ENCODE measurements at regions not wholly inside any gene's neighbourhood (a gene's known extent, or its start where the extent isn't known, plus 50 kb on each side); places are given as distances from the start of the nearest gene placed in this dataset.

DNA sequence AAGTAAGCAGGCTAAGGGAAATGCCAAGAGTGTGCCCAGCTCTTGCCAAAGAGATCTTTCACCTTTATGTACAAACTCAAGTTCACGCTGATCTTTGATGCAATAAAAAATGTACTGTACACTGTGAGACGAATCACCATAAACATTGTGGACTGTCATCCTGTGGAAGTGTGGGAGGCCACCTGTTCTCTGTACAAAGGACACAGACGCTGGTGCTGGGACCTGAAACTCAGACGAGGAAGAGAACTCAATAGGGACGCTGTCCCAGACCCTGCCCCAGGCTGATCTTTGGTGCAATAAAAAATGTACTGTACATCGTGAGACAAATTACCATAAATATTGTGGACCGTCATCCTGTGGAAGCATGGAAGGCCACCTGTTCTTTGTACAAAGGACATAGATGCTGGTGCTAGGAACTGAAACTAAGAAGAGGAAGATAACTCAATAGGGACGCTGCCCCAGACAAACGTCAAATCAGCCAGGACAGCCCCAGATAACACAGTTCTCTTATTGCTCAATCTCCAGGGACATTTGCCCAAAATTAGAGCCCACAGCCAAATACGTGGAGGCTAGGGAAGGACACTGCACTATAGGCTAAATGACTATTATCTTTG is 312.7 kb upstream of the SGK1 start:
- no peak overlapping the region for H3K4me2 ChIP-seq
- peaks cover 16% of the 10 kb centered on the region for H3K4me1 ChIP-seq (ENCODE audit: low read depth, poor library complexity, severe bottlenecking)
- TF ChIP-seq, protein P1, sequence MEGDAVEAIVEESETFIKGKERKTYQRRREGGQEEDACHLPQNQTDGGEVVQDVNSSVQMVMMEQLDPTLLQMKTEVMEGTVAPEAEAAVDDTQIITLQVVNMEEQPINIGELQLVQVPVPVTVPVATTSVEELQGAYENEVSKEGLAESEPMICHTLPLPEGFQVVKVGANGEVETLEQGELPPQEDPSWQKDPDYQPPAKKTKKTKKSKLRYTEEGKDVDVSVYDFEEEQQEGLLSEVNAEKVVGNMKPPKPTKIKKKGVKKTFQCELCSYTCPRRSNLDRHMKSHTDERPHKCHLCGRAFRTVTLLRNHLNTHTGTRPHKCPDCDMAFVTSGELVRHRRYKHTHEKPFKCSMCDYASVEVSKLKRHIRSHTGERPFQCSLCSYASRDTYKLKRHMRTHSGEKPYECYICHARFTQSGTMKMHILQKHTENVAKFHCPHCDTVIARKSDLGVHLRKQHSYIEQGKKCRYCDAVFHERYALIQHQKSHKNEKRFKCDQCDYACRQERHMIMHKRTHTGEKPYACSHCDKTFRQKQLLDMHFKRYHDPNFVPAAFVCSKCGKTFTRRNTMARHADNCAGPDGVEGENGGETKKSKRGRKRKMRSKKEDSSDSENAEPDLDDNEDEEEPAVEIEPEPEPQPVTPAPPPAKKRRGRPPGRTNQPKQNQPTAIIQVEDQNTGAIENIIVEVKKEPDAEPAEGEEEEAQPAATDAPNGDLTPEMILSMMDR (conservative IDR thresholded peaks at IDR 0.05; ENCODE audit: low read depth, low read length), result no peak
- no peak overlapping the region for H2AFZ ChIP-seq (ENCODE audit: low read depth)
- no peaks in the 10 kb centered on the region for H3K36me3 ChIP-seq (ENCODE audit: insufficient read depth)
- no peak overlapping the region for H3K9ac ChIP-seq
- no peaks in the 10 kb centered on the region for H3K79me2 ChIP-seq (ENCODE audit: insufficient read depth, low read depth)
- H3K27ac ChIP-seq, result no peak overlapping the region
- no peaks in the 10 kb centered on the region for H3K27me3 ChIP-seq (ENCODE audit: insufficient read depth, low read depth)
- no peaks in the 10 kb centered on the region for H4K20me1 ChIP-seq (ENCODE audit: insufficient read depth)
- H3K4me3 ChIP-seq (IDR thresholded peaks at IDR 0.05; ENCODE audit: insufficient read depth, low read depth, low read length), result no peak overlapping the region

- Histone ChIP-seq H3K4me2 (no peak overlapping the region), H4K20me1 (ENCODE audit: insufficient read depth) (no peaks in the 10 kb centered on the region), H3K4me3 (IDR thresholded peaks at IDR 0.05; ENCODE audit: insufficient read depth, low read depth, low read length) (no peak overlapping the region), H3K4me1 (ENCODE audit: low read depth, poor library complexity, severe bottlenecking) (peaks cover 6% of the 10 kb centered on the region), H3K9ac (no peak overlapping the region), H3K79me2 (ENCODE audit: insufficient read depth, low read depth) (no peaks in the 10 kb centered on the region), H3K27ac (no peak overlapping the region), H2AFZ (ENCODE audit: low read depth) (no peak overlapping the region), H3K27me3 (ENCODE audit: insufficient read depth, low read depth) (no peaks in the 10 kb centered on the region), H3K36me3 (ENCODE audit: insufficient read depth) (no peaks in the 10 kb centered on the region)
- TF ChIP-seq, protein P1 (conservative IDR thresholded peaks at IDR 0.05; ENCODE audit: low read depth, low read length), result no peak
Observed at GRCh38 chr6:134628154-134628553, 310.2 kb upstream of the SGK1 start.

DNA sequence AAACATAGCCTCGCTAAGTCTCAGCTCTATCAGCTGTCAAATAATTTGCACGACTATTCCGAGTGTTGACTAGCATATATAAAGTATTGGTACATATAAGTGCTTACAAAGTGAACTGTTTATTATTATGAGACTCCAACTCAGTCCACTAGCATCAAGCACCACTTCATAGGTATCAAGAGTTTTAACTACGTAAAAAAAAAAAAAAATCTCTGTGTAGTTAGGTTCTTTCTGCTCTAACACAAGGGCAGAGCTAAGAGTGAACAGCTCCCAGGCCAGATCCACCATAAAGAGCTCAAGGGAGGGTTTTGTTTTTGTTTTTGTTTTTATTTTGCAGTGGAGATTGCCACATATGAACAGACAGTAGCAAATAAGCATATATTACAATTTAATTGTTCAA is 309.8 kb upstream of the SGK1 start:
- Histone ChIP-seq H3K36me3 (ENCODE audit: insufficient read depth) (no peaks in the 10 kb centered on the region), H2AFZ (ENCODE audit: low read depth) (no peak overlapping the region), H3K4me2 (no peak overlapping the region), H3K9ac (no peak overlapping the region), H3K4me3 (IDR thresholded peaks at IDR 0.05; ENCODE audit: insufficient read depth, low read depth, low read length) (no peak overlapping the region), H3K27ac (no peak overlapping the region), H3K4me1 (ENCODE audit: low read depth, poor library complexity, severe bottlenecking) (peaks cover 6% of the 10 kb centered on the region), H3K79me2 (ENCODE audit: insufficient read depth, low read depth) (no peaks in the 10 kb centered on the region), H3K27me3 (ENCODE audit: insufficient read depth, low read depth) (no peaks in the 10 kb centered on the region), H4K20me1 (ENCODE audit: insufficient read depth) (no peaks in the 10 kb centered on the region)
- TF ChIP-seq, protein P1 (conservative IDR thresholded peaks at IDR 0.05; ENCODE audit: low read depth, low read length), result no peak

- Histone ChIP-seq H3K27ac (no peak overlapping the region), H3K4me1 (ENCODE audit: low read depth, poor library complexity, severe bottlenecking) (peaks cover 6% of the 10 kb centered on the region), H2AFZ (ENCODE audit: low read depth) (no peak overlapping the region), H3K4me2 (no peak overlapping the region), H3K36me3 (ENCODE audit: insufficient read depth) (no peaks in the 10 kb centered on the region), H3K9ac (no peak overlapping the region), H3K4me3 (IDR thresholded peaks at IDR 0.05; ENCODE audit: insufficient read depth, low read depth, low read length) (no peak overlapping the region), H3K79me2 (ENCODE audit: insufficient read depth, low read depth) (no peaks in the 10 kb centered on the region), H3K27me3 (ENCODE audit: insufficient read depth, low read depth) (no peaks in the 10 kb centered on the region), H4K20me1 (ENCODE audit: insufficient read depth) (no peaks in the 10 kb centered on the region)
- TF ChIP-seq, protein P1 (conservative IDR thresholded peaks at IDR 0.05; ENCODE audit: low read depth, low read length), result no peak
Observed at GRCh38 chr6:134626589-134626988, 308.7 kb upstream of the SGK1 start.

Measured in KMS-11 (cell line).